ENCODE measurements at regions not wholly inside any gene's neighbourhood (a gene's known extent, or its start where the extent isn't known, plus 50 kb on each side); places are given as distances from the start of the nearest gene placed in this dataset.
"Not testable (repeated sequence)": the region's sequence is repeated elsewhere in the genome, so short reads cannot be mapped to it uniquely, and the experiment has no call there.

- no peaks in the 10 kb centered on the region for H3K9me3 Mint-ChIP-seq
Observed at GRCh38 chr5:99553211-99553810, 624.5 kb upstream of the CHD1 start.

GRCh38 chr5:99544356-99544755 lies 615.5 kb upstream of the CHD1 start:
- H3K9me3 Mint-ChIP-seq, result peaks cover 0 to 6% (median 0%) of the 10 kb centered on the region in 7 donors
- no peak for ATAC-seq (ENCODE audit: low read depth in 2 of 2)
- no peak for DNase-seq
- H3K4me1 Mint-ChIP-seq, result no peaks in the 10 kb centered on the region
- H3K4me3 Mint-ChIP-seq, result no peak overlapping the region
- no peaks in the 10 kb centered on the region for H3K36me3 Mint-ChIP-seq
- no peak overlapping the region for H3K27ac Mint-ChIP-seq
- H3K27me3 Mint-ChIP-seq, result no peaks in the 10 kb centered on the region

More at GRCh38 chr5:99553211-99553810, 624.5 kb upstream of the CHD1 start:
- Mint-ChIP-seq H3K4me1 (no peaks in the 10 kb centered on the region), H3K27me3 (no peaks in the 10 kb centered on the region), H3K27ac (no peak overlapping the region), H3K36me3 (no peaks in the 10 kb centered on the region), H3K4me3 (no peak overlapping the region)
- DNase-seq (no peak), ATAC-seq (ENCODE audit: low read depth in 2 of 2) (no peak)

GRCh38 chr5:99543841-99544240 lies 615.0 kb upstream of the CHD1 start:
- H3K36me3 Mint-ChIP-seq, result no peaks in the 10 kb centered on the region
- no peak overlapping the region for H3K4me3 Mint-ChIP-seq
- DNase-seq (no peak), ATAC-seq (ENCODE audit: low read depth in 2 of 2) (no peak)
- no peaks in the 10 kb centered on the region for H3K4me1 Mint-ChIP-seq
- H3K9me3 Mint-ChIP-seq, result peaks cover 0 to 6% (median 0%) of the 10 kb centered on the region in 7 donors
- H3K27me3 Mint-ChIP-seq, result no peaks in the 10 kb centered on the region
- H3K27ac Mint-ChIP-seq, result no peak overlapping the region

GRCh38 chr5:99534241-99534640 lies 605.4 kb upstream of the CHD1 start:
- not testable (repeated sequence) for ATAC-seq (ENCODE audit: low read depth in 2 of 2); H3K4me1 Mint-ChIP-seq; H3K9me3 Mint-ChIP-seq; H3K27me3 Mint-ChIP-seq; H3K27ac Mint-ChIP-seq; H3K36me3 Mint-ChIP-seq; H3K4me3 Mint-ChIP-seq; DNase-seq

GRCh38 chr5:99521666-99522065 lies 592.9 kb upstream of the CHD1 start:
- not testable (repeated sequence) for H3K27me3 Mint-ChIP-seq; H3K4me3 Mint-ChIP-seq; ATAC-seq (ENCODE audit: low read depth in 2 of 2); H3K4me1 Mint-ChIP-seq; DNase-seq; H3K36me3 Mint-ChIP-seq; H3K27ac Mint-ChIP-seq; H3K9me3 Mint-ChIP-seq

GRCh38 chr5:99515864-99516490 lies 587.2 kb upstream of the CHD1 start:
- DNase-seq; H3K4me1 Mint-ChIP-seq; H3K9me3 Mint-ChIP-seq; H3K27me3 Mint-ChIP-seq; H3K4me3 Mint-ChIP-seq; ATAC-seq (ENCODE audit: low read depth in 2 of 2); H3K36me3 Mint-ChIP-seq: not testable (repeated sequence)
- peak overlapping the region in 1 of 6 donors; percentile 54 for H3K27ac Mint-ChIP-seq

- H3K27ac Mint-ChIP-seq; H3K36me3 Mint-ChIP-seq; DNase-seq; ATAC-seq (ENCODE audit: low read depth in 2 of 2); H3K27me3 Mint-ChIP-seq; H3K4me1 Mint-ChIP-seq; H3K4me3 Mint-ChIP-seq: not testable (repeated sequence)
- H3K9me3 Mint-ChIP-seq, result peaks cover 0 to 22% (median 11%) of the 10 kb centered on the region in 7 donors
Observed at GRCh38 chr5:99510237-99510866, 581.5 kb upstream of the CHD1 start.

- H3K9me3 Mint-ChIP-seq, result peaks cover 0 to 22% (median 11%) of the 10 kb centered on the region in 7 donors
- H3K27me3 Mint-ChIP-seq; DNase-seq; H3K4me3 Mint-ChIP-seq; H3K36me3 Mint-ChIP-seq; ATAC-seq (ENCODE audit: low read depth in 2 of 2); H3K4me1 Mint-ChIP-seq; H3K27ac Mint-ChIP-seq: not testable (repeated sequence)
Observed at GRCh38 chr5:99509064-99509463, 580.3 kb upstream of the CHD1 start.

GRCh38 chr5:99495456-99495855 lies 566.6 kb upstream of the CHD1 start:
- ATAC-seq (ENCODE audit: low read depth in 2 of 2); H3K4me3 Mint-ChIP-seq; H3K27me3 Mint-ChIP-seq; H3K27ac Mint-ChIP-seq; H3K36me3 Mint-ChIP-seq; H3K9me3 Mint-ChIP-seq; DNase-seq; H3K4me1 Mint-ChIP-seq: not testable (repeated sequence)

GRCh38 chr5:99478450-99478849 lies 549.6 kb upstream of the CHD1 start:
- not testable (repeated sequence) for H3K9me3 Mint-ChIP-seq; ATAC-seq (ENCODE audit: low read depth in 2 of 2); DNase-seq; H3K27ac Mint-ChIP-seq; H3K27me3 Mint-ChIP-seq; H3K4me3 Mint-ChIP-seq; H3K36me3 Mint-ChIP-seq; H3K4me1 Mint-ChIP-seq

GRCh38 chr5:99473328-99473727 lies 544.5 kb upstream of the CHD1 start:
- H3K36me3 Mint-ChIP-seq; H3K27me3 Mint-ChIP-seq; H3K4me1 Mint-ChIP-seq; DNase-seq; H3K9me3 Mint-ChIP-seq; H3K27ac Mint-ChIP-seq; ATAC-seq (ENCODE audit: low read depth in 2 of 2); H3K4me3 Mint-ChIP-seq: not testable (repeated sequence)

GRCh38 chr5:99471726-99472125 lies 542.9 kb upstream of the CHD1 start:
- H3K27me3 Mint-ChIP-seq; H3K9me3 Mint-ChIP-seq; DNase-seq; H3K4me3 Mint-ChIP-seq; H3K36me3 Mint-ChIP-seq; H3K4me1 Mint-ChIP-seq; H3K27ac Mint-ChIP-seq; ATAC-seq (ENCODE audit: low read depth in 2 of 2): not testable (repeated sequence)

- not testable (repeated sequence) for H3K9me3 Mint-ChIP-seq; ATAC-seq (ENCODE audit: low read depth in 2 of 2); DNase-seq; H3K4me3 Mint-ChIP-seq; H3K36me3 Mint-ChIP-seq; H3K4me1 Mint-ChIP-seq; H3K27me3 Mint-ChIP-seq; H3K27ac Mint-ChIP-seq
Observed at GRCh38 chr5:99471178-99471577, 542.4 kb upstream of the CHD1 start.

GRCh38 chr5:99470636-99471035 lies 541.8 kb upstream of the CHD1 start:
- H3K36me3 Mint-ChIP-seq; DNase-seq; H3K4me3 Mint-ChIP-seq; H3K27me3 Mint-ChIP-seq; ATAC-seq (ENCODE audit: low read depth in 2 of 2); H3K27ac Mint-ChIP-seq; H3K4me1 Mint-ChIP-seq; H3K9me3 Mint-ChIP-seq: not testable (repeated sequence)

All from naive B cell (primary cell).